Neural cell (in vitro differentiated cells): ENCODE measurements at regions not wholly inside any gene's neighbourhood (a gene's known extent, or its start where the extent isn't known, plus 50 kb on each side); places are given as distances from the start of the nearest gene placed in this dataset.

Source experiments
- H2AFZ ChIP-seq: fragments of 200-600, 300-800 bp; sonication (generic), shearing (Covaris generic); 2 replicates; pipeline ENCODE4 v1.6.0; 2014; ENCODE audit warnings: low read depth, mild to moderate bottlenecking, antibody characterized with exemption, low read length, moderate library complexity
- H3F3A ChIP-seq: fragments of 200-600 bp; shearing (Covaris generic); 2 replicates; pipeline ENCODE4 v1.6.1; 2016; ENCODE audit warnings: mild to moderate bottlenecking, moderate library complexity, mixed read lengths, antibody characterized with exemption, low read length; ENCODE audit not compliant: insufficient read depth, poor library complexity, severe bottlenecking
- H3K27ac ChIP-seq: fragments of 200-600, 300-800 bp; sonication (generic), shearing (Covaris generic); 2 replicates; pipeline ENCODE4 v1.5.1; 2014; ENCODE audit warnings: mild to moderate bottlenecking, low read length, moderate library complexity
- H3K27me3 ChIP-seq: fragments of 300-800, 200-600 bp; sonication (generic), shearing (Covaris generic); 2 replicates; pipeline ENCODE4 v1.6.0; 2014; ENCODE audit warnings: mild to moderate bottlenecking, low read depth, low read length, moderate library complexity; ENCODE audit not compliant: insufficient read depth
- H3K36me3 ChIP-seq: fragments of 300-800, 200-600 bp; sonication (generic), shearing (Covaris generic); 2 replicates; pipeline ENCODE4 v1.5.1; 2014; ENCODE audit warnings: mild to moderate bottlenecking, antibody characterized with exemption, low read length, moderate library complexity; ENCODE audit not compliant: insufficient read depth
- H3K4me2 ChIP-seq: fragments of 300-800, 200-600 bp; sonication (generic), shearing (Covaris generic); 2 replicates; pipeline ENCODE4 v1.6.0; 2014; ENCODE audit warnings: mild to moderate bottlenecking, low read length
- H3K4me3 ChIP-seq: fragments of 300-800, 200-600 bp; sonication (generic), shearing (Covaris generic); 2 replicates; pipeline ENCODE4 v1.5.1; 2014; ENCODE audit warnings: mild to moderate bottlenecking, low read length, moderate library complexity
- H3K79me2 ChIP-seq: fragments of 200-600 bp; shearing (Covaris generic); replicated peaks from 2 replicates; pipeline ENCODE4 v1.6.0; 2014; ENCODE audit warnings: mild to moderate bottlenecking, low read length, moderate library complexity; ENCODE audit not compliant: insufficient read depth
- H3K9ac ChIP-seq: fragments of 300-800, 200-600 bp; sonication (generic), shearing (Covaris generic); 2 replicates; pipeline ENCODE4 v1.6.1; 2016; ENCODE audit warnings: mild to moderate bottlenecking, low read length, mixed read lengths
- H3K9me2 ChIP-seq: fragments of 200-600 bp; shearing (Covaris generic); 2 replicates; pipeline ENCODE4 v1.6.1; 2016; ENCODE audit warnings: mild to moderate bottlenecking, low read length, mixed read lengths; ENCODE audit not compliant: insufficient read depth
- H3K9me3 ChIP-seq: fragments of 200-600, 300-800 bp; sonication (generic), shearing (Covaris generic); 2 replicates; pipeline ENCODE4 v1.6.1; 2016; ENCODE audit warnings: mild to moderate bottlenecking, mixed run types, low read length, moderate library complexity, mixed read lengths
- H4K20me1 ChIP-seq: fragments of 200-600 bp; shearing (Covaris generic); 2 replicates; pipeline ENCODE4 v1.6.1; 2016; ENCODE audit warnings: mild to moderate bottlenecking, mixed run types; ENCODE audit not compliant: insufficient read depth
- EP300 ChIP-seq: fragments of 450-650 bp; conservative IDR thresholded peaks from 2 replicates; pipeline ENCODE4 v1.6.1; 2014; ENCODE audit warnings: antibody characterized with exemption, mild to moderate bottlenecking, moderate library complexity; ENCODE audit not compliant: poor library complexity, severe bottlenecking
- EZH2 ChIP-seq: fragments of 200-600, 300-800 bp; shearing (Covaris generic), sonication (generic); IDR thresholded peaks from 2 replicates; pipeline ENCODE4 v1.6.1; 2014; ENCODE audit warnings: antibody characterized with exemption, low read length, borderline replicate concordance, mild to moderate bottlenecking; ENCODE audit not compliant: insufficient read depth, poor library complexity, severe bottlenecking
- MXI1 ChIP-seq: fragments of 450-650 bp; conservative IDR thresholded peaks from 2 replicates; pipeline ENCODE4 v1.6.1; 2014; ENCODE audit warnings: antibody characterized with exemption, mild to moderate bottlenecking; ENCODE audit not compliant: poor library complexity, severe bottlenecking
- POLR2AphosphoS5 ChIP-seq: IDR thresholded peaks from 2 replicates; pipeline ENCODE4 v1.6.1; 2012
- RAD21 ChIP-seq: fragments of 450-650 bp; conservative IDR thresholded peaks from 2 replicates; pipeline ENCODE4 v1.6.1; 2014; ENCODE audit warnings: antibody characterized with exemption, mild to moderate bottlenecking, moderate library complexity
- REST ChIP-seq: IDR thresholded peaks from 2 replicates; pipeline ENCODE4 v1.6.1; 2012; ENCODE audit warnings: borderline replicate concordance
- SMC3 ChIP-seq: fragments of 450-650 bp; conservative IDR thresholded peaks from 2 replicates; pipeline ENCODE4 v1.6.1; 2014; ENCODE audit warnings: antibody characterized with exemption, mild to moderate bottlenecking, moderate library complexity; ENCODE audit not compliant: poor library complexity
- TAF1 ChIP-seq: IDR thresholded peaks from 2 replicates; pipeline ENCODE4 v1.6.1; 2012; ENCODE audit warnings: low read depth
- TF ChIP-seq, protein P1 (sequence below): fragments of 450-650 bp; IDR thresholded peaks from 2 replicates; pipeline ENCODE4 v1.5.1; 2014; ENCODE audit warnings: antibody characterized with exemption, mild to moderate bottlenecking, moderate library complexity; ENCODE audit not compliant: poor library complexity, severe bottlenecking

DNA sequence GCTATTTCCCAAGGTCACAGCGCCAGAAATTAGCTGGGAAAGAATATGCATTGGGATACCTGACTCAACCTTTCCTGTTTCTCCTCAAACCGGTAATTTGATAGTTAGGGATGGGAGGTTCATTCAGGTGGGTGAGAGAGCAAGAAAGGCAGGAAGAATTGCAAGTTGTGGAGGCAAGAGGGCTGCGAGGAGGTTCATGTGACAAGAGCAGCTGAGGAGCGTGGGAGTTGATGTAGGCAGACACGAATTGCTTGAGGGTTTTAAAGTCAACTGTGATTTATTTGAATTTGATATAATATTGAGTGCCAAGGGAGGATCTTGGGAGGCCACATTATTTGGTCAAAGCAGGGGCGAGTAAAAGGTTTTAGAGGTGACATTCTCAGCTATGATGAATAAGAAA lies 329.0 kb downstream of the STIM2 start:
- Histone ChIP-seq H3F3A (no peaks in the 10 kb centered on the region), H3K27me3 (no peaks in the 10 kb centered on the region), H3K79me2 (no peaks in the 10 kb centered on the region), H4K20me1 (no peaks in the 10 kb centered on the region), H3K4me2 (no peak overlapping the region), H3K27ac (no peak overlapping the region), H3K9me3 (no peaks in the 10 kb centered on the region), H3K9ac (no peak overlapping the region), H3K4me3 (no peak overlapping the region), H2AFZ (no peak overlapping the region), H3K9me2 (no peaks in the 10 kb centered on the region), H3K36me3 (no peaks in the 10 kb centered on the region)
- TF ChIP-seq REST: no peak

DNA sequence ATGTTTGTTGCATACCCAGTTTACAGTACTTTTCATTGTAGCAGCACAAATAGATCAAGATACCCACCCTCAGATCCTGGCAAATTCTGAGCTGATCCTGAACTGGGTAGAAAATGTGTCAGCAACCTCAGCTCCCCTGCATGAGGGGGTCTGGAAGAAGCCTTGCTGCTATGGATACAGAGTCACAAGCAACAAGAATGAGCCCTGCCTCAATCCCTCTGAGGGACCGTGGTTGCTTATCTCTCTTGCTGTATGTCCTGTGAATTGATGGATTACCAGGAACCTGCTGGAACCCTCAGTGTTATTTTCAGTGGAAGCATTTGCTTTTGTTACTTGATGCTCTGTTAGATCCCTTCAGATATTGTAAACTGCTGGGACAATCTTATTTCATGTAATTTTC lies 331.0 kb downstream of the STIM2 start:
- TF ChIP-seq, protein P1, sequence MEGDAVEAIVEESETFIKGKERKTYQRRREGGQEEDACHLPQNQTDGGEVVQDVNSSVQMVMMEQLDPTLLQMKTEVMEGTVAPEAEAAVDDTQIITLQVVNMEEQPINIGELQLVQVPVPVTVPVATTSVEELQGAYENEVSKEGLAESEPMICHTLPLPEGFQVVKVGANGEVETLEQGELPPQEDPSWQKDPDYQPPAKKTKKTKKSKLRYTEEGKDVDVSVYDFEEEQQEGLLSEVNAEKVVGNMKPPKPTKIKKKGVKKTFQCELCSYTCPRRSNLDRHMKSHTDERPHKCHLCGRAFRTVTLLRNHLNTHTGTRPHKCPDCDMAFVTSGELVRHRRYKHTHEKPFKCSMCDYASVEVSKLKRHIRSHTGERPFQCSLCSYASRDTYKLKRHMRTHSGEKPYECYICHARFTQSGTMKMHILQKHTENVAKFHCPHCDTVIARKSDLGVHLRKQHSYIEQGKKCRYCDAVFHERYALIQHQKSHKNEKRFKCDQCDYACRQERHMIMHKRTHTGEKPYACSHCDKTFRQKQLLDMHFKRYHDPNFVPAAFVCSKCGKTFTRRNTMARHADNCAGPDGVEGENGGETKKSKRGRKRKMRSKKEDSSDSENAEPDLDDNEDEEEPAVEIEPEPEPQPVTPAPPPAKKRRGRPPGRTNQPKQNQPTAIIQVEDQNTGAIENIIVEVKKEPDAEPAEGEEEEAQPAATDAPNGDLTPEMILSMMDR: no peak
- no peak for TF ChIP-seq MXI1
- TF ChIP-seq REST: no peak
- TF ChIP-seq TAF1: no peak
- TF ChIP-seq RAD21: no peak
- TF ChIP-seq EZH2: no peak
- TF ChIP-seq POLR2AphosphoS5: no peak
- TF ChIP-seq SMC3: no peak
- TF ChIP-seq EP300: no peak
- no peak overlapping the region for H2AFZ ChIP-seq
- no peaks in the 10 kb centered on the region for H3F3A ChIP-seq
- no peaks in the 10 kb centered on the region for H3K9me3 ChIP-seq
- no peaks in the 10 kb centered on the region for H3K36me3 ChIP-seq
- no peak overlapping the region for H3K9ac ChIP-seq
- H3K27me3 ChIP-seq: no peaks in the 10 kb centered on the region
- no peak overlapping the region for H3K4me3 ChIP-seq
- no peak overlapping the region for H3K27ac ChIP-seq
- H3K9me2 ChIP-seq: no peaks in the 10 kb centered on the region
- H3K4me2 ChIP-seq: no peak overlapping the region
- H3K79me2 ChIP-seq: no peaks in the 10 kb centered on the region
- H4K20me1 ChIP-seq: no peaks in the 10 kb centered on the region
